CD4-positive, alpha-beta T cell treated with Interleukin-10 for 1 hour (primary cell): ENCODE measurements at regions not wholly inside any gene's neighbourhood (a gene's known extent, or its start where the extent isn't known, plus 50 kb on each side); places are given as distances from the start of the nearest gene placed in this dataset.

Experiments
- DNase-seq: peaks from one replicate; pipeline ENCODE4 v3.0.0-alpha.2; 2020

DNA sequence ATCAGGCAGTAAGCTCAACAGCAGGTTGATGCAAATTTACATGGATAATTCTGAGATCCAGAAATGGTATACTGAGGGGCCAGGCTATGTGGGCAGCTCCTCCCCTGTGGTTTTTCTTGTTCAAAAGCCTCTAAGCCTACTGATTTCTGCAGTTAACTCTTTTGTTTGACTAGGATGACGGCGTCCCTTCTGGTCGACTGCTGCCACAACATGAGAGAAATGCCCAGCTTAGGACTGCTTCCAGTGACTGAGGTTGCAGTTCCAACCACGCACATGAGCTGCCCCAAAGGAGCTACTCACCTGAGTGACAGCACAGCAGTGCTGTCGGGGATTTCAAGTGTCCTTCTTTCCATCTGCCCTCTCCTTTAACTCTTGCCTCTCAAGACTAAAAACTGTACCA, 973.0 kb upstream of the GHITM start:
- DNase-seq, result no peak

DNA sequence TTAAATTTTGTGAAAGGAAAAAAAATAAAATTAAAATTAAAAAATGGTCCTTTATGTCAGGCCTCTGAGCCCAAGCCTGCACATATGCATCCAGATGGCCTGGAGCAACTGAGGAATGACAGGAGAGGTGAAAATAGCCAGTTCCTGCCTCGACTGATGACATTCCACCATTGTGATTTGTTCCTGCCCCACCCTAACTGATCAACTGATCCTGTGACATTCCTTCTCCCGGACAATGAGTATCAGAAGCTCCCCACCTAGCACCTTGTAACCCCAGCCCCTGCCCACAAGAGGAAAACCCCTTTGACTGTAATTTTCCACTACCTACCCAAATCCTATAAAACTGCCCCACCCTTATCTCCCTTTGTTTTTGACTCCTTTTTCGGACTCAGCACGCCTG, 972.2 kb upstream of the GHITM start:
- no peak for DNase-seq

DNA sequence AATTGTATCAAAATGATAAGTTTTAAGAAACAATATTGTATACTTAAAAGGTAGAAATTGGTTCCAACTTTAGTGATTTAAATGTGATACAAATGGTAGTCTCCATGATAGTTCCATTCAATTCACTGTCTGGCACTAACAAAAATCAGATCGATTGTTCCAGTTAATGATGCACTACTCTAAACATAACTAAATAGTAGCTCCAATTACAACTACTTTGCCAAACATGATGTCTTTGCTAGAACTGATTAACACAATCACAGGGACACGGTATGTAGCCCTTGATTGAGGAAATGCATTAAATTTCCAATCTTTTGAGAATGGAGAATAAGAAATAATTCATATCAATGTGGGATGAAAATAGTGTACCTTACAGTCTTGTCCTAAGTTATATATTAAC, 962.4 kb upstream of the GHITM start:
- no peak for DNase-seq

DNA sequence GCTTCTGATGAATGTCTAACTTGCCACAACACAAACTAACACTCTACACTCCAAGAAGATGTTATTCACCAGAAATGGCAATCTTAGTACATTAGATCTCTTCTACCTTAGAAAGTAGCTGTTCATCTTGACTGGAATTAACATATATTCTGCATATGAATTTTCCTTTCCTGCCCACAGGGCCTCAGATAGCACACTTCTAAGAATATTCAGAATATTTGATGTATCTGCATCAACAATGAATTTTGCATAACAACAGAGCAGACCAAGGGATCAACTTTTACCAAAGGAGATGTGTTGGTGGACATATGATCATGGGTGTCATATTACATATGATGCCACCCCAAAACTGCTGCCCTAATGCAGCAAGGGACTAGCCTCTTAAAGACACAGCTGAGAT, 960.8 kb upstream of the GHITM start:
- no peak for DNase-seq

DNA sequence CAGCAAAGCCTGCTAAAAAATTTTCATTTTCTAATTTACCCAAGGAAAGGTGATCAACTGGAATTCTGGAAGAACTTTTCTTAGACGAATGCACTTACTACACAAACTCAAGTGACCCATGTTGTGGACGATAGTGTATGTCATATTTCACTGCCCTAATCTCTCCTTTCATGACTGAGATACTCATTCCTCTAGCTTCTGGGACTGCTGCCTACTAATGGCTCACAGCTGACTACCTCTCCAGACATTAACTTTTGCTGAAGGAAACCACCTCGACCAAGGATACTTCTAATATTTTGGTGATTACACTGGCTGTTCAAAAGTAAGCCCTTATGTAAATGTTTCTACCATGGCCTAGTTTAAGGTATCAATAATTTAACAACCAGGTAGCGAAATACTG, 959.9 kb upstream of the GHITM start:
- DNase-seq, result no peak

DNA sequence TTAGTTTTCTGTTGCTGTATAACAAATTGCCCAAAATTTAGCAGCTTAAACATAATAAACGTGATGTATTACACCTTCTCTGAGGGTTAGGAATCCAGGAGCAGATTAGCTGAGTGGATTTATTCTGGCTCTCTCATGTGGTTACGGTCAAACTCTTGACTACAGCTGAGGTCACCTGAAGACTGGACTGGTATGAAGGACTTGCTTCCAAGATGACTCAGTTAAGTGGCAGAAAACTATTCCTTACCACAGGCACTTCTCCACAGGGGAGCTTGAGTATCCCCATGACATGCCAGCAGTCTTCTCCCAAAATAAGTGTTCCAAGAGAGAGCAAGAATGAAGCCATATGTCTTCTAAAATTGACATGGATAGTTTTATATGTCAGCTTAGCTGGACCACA, 957.2 kb upstream of the GHITM start:
- no peak for DNase-seq

DNA sequence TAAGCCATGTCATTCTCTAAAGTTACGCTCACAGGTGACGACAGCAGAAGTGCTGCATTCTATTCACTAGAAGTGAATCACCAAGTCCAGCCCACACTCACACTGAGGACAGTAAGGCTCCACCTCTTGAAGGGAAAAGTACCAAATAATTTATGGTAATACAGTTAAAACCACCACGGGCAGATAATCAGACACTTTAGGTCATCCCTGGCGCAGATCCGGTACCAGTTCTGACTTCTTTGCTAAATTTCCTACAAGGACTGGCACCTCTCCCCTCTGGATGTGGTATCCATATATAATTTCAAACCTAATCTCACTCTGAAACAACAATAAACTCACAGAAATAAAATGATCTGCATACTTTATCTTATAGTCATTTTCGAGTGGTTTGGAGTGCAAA, 954.7 kb upstream of the GHITM start:
- DNase-seq, result no peak

DNA sequence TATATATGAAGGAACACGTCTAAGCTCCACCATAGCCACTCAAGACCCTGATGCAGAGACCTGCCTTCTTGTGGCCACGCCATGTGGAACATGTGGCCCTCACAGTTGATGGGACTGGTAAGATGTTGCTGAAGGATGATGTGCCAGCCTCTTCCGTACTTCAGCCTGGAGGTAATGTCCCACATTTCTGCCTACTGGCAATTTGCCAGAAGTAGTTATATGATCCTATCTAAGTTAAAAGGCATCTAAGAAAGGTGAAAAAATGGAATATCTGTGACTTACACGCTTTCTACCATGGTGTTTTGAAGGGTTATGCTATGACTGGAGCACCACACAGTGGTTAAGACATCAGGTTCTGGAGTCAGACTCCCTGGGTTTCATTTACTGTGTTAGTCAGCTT, 948.7 kb upstream of the GHITM start:
- no peak for DNase-seq

DNA sequence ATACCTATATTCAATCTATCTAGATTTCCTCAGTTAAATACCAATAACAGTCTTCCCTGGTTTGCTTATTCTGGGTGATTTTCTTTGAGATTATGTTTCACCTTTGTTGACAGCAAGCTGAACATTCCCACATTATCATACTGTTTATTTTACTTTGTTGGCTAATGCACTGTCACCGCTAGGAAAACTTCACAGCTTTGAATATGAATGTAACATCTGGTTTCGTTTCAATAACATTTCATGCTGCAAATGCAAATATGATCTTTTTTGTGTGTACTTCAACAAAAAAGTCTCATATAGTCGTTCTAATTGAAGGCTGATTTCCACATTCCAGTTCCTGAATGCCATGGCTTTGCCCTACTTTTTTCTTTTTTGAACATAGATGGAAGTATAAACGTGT, 946.3 kb upstream of the GHITM start:
- DNase-seq, result no peak

DNA sequence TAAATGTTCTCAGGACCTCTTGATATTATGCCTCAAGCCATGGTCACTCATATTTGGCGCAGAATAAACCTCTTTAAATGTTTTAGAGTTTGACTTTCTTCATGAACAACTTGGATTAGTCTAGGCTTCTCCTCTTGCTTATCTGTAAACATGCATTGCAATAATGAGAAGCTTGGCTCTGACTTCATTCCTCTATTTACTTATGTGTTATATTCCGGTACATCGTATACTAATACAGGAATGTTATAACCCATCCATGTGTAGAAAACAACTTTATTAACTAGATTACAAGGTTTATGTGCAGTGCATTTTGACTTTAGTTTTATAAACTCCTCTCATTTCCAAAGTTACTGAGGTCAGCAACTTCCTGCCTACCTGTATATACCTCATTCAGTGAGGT, 944.3 kb upstream of the GHITM start:
- DNase-seq, result no peak

DNA sequence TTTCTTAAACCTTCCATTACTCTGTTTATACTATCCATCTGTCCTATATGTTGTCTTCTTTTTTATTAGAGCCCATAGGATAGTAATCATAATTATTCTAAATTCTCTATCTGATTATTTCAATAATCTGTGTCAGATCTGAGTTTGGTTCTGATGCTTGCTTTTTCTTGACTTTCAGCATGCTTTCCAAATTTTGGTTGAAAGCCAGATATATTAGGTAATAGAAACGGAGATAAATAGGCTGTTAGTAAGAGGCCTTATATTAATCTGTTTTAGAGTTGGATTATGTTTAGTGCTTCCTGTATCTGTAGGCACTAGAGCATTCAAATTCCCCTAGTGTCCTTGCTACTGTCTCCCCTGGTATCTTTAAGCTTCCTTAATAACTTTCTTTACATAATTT, 939.9 kb upstream of the GHITM start:
- no peak for DNase-seq

DNA sequence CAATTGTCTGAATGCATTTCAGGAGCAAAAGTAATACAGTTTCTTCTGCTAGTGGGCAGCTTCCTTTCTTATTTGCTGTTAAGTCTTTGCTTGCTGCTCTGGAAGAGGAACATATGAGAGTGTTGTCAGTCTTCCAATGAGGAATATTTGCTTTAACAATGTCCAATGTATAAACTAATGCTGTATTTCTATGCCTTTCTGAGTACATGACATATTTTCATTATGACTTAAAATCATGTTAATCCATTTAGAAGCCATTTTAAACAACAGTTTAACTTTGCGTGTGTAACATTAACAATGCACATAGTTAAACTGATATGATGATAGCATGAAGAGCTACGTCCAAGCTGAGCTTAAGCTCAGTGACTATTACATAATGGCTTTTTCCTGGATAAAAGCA, 933.4 kb upstream of the GHITM start:
- DNase-seq, result no peak

DNA sequence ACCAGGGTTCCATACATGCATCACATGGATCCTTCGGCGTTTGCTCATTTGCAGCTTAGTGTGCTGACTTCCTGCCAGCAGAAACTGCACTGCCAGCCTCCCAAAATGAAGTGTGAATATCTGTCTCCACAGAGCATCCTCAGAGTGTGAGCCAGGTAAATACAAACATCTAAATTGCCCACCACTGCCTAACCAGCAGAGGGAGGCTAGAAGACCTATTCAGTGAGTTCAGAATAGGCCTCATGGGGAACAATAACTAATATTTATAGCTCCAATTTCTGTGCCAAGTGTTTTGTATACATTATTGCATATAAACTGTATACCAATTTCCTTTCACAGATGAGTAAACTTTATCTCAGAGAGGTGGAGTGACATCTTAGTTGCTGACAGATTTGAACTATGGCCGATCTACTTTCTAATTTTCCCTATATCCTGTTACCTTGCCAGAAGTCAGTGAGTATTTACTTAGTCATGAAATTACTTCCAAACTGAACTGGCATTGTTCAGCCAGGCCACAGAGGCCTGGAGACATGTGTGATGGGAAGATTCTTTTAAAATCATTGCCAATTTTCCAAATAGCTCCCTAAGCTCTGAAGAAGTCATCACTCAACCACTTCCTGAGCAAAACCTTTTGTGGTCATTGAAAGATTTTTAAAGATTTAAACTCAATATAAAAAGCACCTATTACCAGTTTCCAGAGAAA, 926.5 kb upstream of the GHITM start:
- DNase-seq, result no peak

DNA sequence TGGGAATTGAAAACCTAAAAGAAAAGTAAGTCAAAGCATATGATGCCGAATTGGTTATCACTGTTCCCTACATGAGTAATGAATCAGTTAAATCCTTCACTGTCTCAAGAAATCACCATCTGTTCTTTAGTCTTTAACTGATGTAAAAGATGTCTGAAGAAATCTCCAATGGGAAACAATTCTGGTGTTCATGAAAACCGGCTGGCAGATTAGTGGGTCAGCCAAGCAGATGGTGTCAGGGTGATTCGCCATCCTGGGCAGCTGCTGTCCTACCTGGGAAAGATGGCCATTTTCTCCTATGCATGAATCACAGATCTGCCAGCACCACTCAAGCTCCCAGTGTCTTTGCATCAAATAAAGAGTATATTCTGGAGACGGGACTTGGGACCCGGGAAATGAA, 925.2 kb upstream of the GHITM start:
- no peak for DNase-seq

DNA sequence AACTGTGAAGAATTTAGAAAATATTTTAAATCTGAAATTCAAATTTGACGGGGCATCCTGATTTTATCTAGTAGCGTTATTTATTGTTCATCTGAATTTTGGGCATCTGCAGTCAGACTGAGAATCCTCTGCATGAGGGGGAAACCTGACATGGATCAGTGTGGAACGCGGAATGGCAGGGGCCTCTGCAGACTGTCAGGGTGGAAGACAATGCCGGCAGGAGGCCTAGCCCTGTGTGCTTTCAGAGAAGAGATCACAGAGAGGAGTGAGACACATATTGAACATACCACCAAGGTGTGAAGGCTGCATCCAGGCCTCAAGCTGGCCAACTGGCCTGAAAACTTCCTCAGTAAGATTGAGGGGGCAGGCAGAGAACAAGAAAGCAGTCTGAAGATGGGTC, 921.1 kb upstream of the GHITM start:
- DNase-seq, result no peak

DNA sequence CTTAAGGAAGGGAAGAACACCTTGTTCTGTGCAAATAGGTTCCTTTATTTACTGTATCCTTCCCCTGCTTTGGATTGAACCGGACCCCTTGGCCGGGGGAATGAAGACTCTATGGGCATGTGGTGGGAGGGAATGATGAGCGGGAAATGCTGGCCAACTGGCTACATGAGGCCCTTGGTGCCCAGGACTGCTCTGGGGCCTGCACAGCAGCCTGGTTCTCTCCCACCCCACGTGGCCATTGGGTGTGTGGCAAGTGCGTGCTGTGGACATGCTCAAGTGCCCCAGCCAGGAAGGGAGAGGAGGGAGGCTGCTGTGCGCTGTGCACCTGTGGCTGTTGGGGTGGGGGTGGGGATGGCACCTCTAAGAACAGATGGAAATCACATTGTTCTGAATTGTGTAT, 917.0 kb upstream of the GHITM start:
- no peak for DNase-seq

DNA sequence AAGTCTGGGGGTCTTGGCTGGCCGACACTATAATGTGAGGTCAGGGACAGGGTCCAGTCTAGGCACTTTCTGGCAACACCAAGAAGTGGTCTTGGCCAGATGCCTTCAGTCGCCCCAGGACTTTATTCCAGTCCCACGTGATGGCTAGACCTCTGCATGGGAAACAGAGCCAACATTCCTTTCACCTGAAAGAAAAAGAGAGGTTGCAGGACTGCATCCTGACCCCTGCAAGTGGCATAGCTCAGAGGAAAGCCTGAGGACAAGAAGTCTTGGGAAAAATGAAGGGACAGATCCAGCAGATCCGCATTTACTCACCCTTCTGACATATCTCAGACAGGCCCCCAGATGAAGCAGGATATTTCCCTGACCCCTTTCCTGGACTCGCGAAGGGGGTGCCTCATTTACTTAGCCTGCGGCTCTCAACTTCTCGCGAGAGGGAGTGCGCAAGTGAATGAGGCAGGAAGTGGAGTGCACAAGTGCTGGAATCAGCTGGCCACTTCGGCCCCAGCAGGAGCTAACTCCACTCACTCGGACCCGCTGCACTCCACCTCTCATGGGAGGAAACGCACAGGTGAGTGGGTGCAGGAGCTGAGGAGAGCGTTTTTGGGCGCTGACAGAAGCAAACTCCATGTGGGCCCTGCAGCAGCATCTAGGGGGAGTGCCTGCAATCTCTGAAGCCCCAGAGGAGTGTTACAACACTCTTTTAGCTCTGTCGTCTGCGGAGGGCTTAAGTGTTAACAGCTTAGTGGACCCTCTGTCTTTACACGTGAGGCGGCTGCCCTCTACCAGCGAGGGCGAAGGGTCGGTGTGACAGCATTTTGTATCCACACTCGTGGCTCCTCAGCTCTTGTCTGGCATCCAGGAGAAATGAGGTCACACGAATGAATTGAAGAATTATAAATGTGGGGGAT, 916.2 kb upstream of the GHITM start:
- no peak for DNase-seq

DNA sequence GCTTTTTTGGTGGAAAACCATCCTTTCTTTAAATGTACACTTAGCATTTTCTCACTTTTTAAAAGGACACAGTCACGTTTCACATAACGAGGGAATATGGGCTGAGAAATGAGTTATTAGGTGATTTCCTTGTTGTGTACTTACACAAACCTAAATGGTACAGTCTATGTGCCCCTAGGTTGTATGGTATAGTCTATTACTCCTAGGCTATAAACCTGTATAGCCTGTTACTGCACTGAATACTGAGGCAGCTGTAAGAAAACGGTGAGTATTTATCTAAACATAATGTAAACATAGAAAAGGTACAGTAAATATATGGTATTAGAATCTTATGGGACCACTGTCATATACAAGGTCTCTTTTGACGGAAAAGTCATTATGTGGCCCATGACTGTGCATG, 913.5 kb upstream of the GHITM start:
- no peak for DNase-seq

DNA sequence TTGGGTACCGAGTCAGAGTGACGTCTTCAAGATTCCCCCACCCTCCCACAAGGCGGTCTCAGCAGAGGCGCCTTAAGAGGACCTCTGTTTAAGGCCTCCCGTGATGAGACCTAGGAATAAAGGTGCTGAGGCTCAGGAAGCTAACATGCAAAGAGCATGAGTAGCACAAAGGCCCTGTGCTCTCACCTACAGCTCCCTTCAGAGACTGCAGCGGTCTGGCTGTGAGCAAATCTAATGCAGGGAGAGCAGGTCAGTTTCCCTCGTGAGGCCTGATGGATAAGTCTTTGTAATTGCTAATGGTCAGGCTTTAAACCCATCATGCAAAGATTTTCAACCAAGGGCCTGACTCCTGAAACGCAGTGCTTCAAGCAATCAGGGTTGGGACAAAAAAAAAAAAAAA, 909.3 kb upstream of the GHITM start:
- DNase-seq, result no peak

DNA sequence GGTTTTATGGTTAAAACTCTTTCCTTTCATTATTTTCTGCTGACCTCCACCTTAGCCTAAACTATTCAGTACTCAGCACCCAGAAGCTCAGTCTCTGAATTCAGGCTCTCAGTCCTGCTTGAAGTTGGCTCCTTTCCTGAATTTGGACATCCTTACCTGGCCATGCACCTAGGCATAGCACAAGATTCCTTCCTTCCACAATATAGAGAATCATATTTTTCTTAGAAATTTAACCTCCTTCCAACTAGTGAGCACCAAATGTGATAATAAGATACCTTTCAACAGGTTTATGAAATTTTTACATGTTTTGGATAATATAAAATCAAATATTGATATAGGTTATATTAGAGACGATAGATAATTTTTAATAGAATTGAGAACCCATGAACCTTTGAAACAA, 905.6 kb upstream of the GHITM start:
- DNase-seq, result no peak

DNA sequence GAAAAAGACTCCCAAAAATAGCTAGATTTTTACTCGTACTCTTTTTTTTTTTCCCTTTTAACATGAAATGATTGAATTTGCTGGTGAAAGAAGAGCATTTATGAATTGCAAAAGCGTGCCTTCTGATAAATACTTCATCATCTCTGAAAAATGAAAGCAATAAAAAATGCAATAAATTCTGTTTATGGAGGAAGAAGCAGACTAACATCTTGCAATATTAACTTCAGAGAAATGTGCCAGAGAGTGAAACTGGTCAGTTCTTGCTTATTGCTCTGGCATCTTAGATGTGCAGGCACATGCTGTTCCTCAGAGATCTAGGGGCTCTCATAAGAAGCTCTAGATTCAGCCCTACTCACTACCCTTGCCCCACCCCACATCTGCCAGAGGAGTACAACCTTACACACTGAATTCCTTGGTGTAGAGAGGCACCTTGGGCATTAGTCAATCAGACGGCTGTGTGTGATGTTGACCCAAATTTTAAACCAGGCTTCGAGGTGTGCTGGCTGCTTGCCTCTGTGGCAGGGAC, 891.1 kb upstream of the GHITM start:
- no peak for DNase-seq

DNA sequence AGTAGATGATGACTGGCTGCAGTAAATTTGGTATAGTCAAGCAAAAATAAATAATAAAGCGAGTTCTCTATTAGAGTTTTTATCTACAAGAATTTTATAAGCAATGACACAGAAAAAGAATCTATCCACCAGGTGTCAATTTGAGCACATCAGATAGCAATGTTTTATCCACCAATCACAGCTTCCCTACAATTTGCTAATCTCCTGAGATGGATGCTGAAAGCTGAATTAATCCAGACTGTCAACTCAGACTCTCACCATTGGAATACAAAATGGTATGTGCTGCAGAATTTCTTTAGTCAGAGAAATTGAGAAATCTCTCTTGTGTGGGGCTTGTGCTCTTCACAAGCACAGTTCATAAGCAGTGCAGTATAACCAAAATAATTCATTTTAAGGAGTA, 888.9 kb upstream of the GHITM start:
- DNase-seq, result no peak

DNA sequence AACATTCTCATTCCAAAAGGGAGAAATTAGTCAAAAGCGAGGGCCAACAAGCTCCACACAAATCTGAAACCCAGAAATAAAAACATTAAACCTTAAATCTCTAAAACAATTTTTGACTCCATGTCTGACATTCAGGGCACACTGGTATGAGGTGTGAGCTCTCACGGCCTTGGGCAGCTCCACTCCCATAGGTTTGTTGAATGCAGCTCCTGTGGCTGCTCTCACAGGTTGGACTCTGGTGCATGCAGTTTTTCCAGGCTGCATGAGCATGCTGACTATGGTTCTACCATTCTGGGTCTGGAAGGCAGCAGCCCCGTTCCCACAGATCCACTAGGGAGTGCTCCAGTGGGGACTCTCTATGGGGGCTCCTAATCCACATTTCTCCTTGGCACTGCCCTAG, 887.1 kb upstream of the GHITM start:
- DNase-seq, result no peak

DNA sequence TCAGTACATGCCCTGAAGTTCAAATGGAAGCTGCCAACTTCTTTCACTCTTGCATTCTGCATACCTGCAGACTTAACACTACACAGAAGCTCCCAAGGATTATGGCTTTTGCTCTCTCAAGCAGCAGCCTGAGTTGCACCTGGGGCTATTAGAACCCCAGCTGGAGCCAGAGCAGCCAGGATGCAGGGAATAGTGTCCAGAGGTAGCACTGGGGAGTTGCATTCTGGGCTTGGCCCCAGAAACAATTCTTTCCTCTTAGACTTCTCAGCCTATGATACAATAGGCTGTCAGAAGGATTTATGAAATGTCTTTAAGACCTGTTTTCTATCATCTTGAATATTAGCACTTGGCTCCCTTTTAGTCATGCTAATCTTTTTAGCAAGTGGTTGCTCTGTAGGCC, 886.7 kb upstream of the GHITM start:
- DNase-seq, result no peak
